ENCODE measurements at regions not wholly inside any gene's neighbourhood (a gene's known extent, or its start where the extent isn't known, plus 50 kb on each side); places are given as distances from the start of the nearest gene placed in this dataset.

GRCh38 chr14:36052681-36053080 lies 123.8 kb downstream of the PTCSC3 start:
- H3K79me2 ChIP-seq (ENCODE audit: control insufficient read depth, insufficient read depth, low read length), result no peaks in the 10 kb centered on the region
- no peak overlapping the region for H3K4me2 ChIP-seq (ENCODE audit: insufficient read depth, low read length)
- H3K27ac ChIP-seq (ENCODE audit: insufficient read depth, low read depth, low read length), result no peak overlapping the region
- no peak overlapping the region for H3K9ac ChIP-seq (replicated peaks; ENCODE audit: extremely low read depth, insufficient read depth, low read length)
- no peaks in the 10 kb centered on the region for H4K20me1 ChIP-seq (replicated peaks; ENCODE audit: control insufficient read depth, extremely low read depth, insufficient read depth, low read length)
- no peak overlapping the region for H2AFZ ChIP-seq (ENCODE audit: low read depth, low read length)
- no peak for DNase-seq (ENCODE audit: low read depth, low spot score)
- no peaks in the 10 kb centered on the region for H3K36me3 ChIP-seq (ENCODE audit: control insufficient read depth in 2 of 2, extremely low read depth in 1 of 2, insufficient read depth in 2 of 2, low read length in 2 of 2)
- FAIRE-seq, result no peak
- no peaks in the 10 kb centered on the region for H3K9me3 ChIP-seq (replicated peaks; ENCODE audit: control insufficient read depth, insufficient read depth, low read length)
- no peaks in the 10 kb centered on the region for H3K9me1 ChIP-seq (replicated peaks; ENCODE audit: control insufficient read depth, extremely low read depth, insufficient read depth, low read length)
- peaks cover 0 to 2% of the 10 kb centered on the region in 2 experiments for H3K27me3 ChIP-seq (ENCODE audit: control insufficient read depth in 2 of 2, insufficient read depth in 2 of 2, low read length in 2 of 2)
- H3K4me1 ChIP-seq (ENCODE audit: control insufficient read depth, extremely low read depth, insufficient read depth, low read length), result no peaks in the 10 kb centered on the region
- ChIA-PET POLR2A (interaction anchor here (0.6 kb wide), 1 partner anchor 501 kb away, joined by 5 read pairs; no protein-coding TSS in a partner anchor), CTCF (interaction anchor here (2.5 kb wide), 1 partner anchor 17 kb away, joined by 14 read pairs; no protein-coding TSS in a partner anchor)
- no peak for TF ChIP-seq POLR2A (IDR thresholded peaks at IDR 0.05; ENCODE audit: low read depth, low read length)
- no peak for TF ChIP-seq MYC (IDR thresholded peaks at IDR 0.05; ENCODE audit: low read depth, low read length)
- TF ChIP-seq CTCF (IDR thresholded peaks at IDR 0.05; ENCODE audit: extremely low read depth in 1 of 2, insufficient read depth in 1 of 2, low read depth in 1 of 2, low read length in 2 of 2), result no peak
- intact Hi-C loops (cut with micrococcal nuclease) (no loop called here), dilution Hi-C loops (cut with MboI; ENCODE audit: extremely low pct_ligation_motif_present, low sequenced_read_pairs) (no loop called here)
- BruUV-seq (replicated peaks), result no TSS peak
- no peak overlapping the region for H3K4me3 ChIP-seq (replicated peaks in 1 of 3; ENCODE audit: insufficient read depth in 1 of 3, low read depth in 1 of 3, low read length in 3 of 3)

- Histone ChIP-seq H3K4me2 (ENCODE audit: insufficient read depth, low read length) (no peak overlapping the region), H3K9ac (replicated peaks; ENCODE audit: extremely low read depth, insufficient read depth, low read length) (no peak overlapping the region), H2AFZ (ENCODE audit: low read depth, low read length) (no peak overlapping the region), H3K9me3 (replicated peaks; ENCODE audit: control insufficient read depth, insufficient read depth, low read length) (no peaks in the 10 kb centered on the region), H3K4me1 (ENCODE audit: control insufficient read depth, extremely low read depth, insufficient read depth, low read length) (no peaks in the 10 kb centered on the region), H3K4me3 (replicated peaks in 1 of 3; ENCODE audit: insufficient read depth in 1 of 3, low read depth in 1 of 3, low read length in 3 of 3) (no peak overlapping the region), H4K20me1 (replicated peaks; ENCODE audit: control insufficient read depth, extremely low read depth, insufficient read depth, low read length) (no peaks in the 10 kb centered on the region), H3K79me2 (ENCODE audit: control insufficient read depth, insufficient read depth, low read length) (no peaks in the 10 kb centered on the region), H3K9me1 (replicated peaks; ENCODE audit: control insufficient read depth, extremely low read depth, insufficient read depth, low read length) (no peaks in the 10 kb centered on the region), H3K36me3 (ENCODE audit: control insufficient read depth in 2 of 2, extremely low read depth in 1 of 2, insufficient read depth in 2 of 2, low read length in 2 of 2) (no peaks in the 10 kb centered on the region), H3K27ac (ENCODE audit: insufficient read depth, low read depth, low read length) (no peak overlapping the region), H3K27me3 (ENCODE audit: control insufficient read depth in 2 of 2, insufficient read depth in 2 of 2, low read length in 2 of 2) (peaks cover 0 to 2% of the 10 kb centered on the region in 2 experiments)
- no peak for TF ChIP-seq MAX (IDR thresholded peaks at IDR 0.05; ENCODE audit: insufficient read depth, insufficient read length)
- dilution Hi-C loops (cut with MboI; ENCODE audit: extremely low pct_ligation_motif_present, low sequenced_read_pairs) (no loop called here), intact Hi-C loops (cut with micrococcal nuclease) (no loop called here)
- POLR2A ChIA-PET, result no interaction called here
- no peak for FAIRE-seq
- CTCF ChIA-PET, result interaction anchor here (1.5 kb wide), 1 partner anchor 17 kb away, joined by 7 read pairs; no protein-coding TSS in a partner anchor
- no TSS peak for BruUV-seq (replicated peaks)
- DNase-seq (ENCODE audit: low read depth, low spot score), result no peak
These were observed 124.5 kb downstream of the PTCSC3 start for GRCh38 chr14:36052063-36052462.

All from endothelial cell of umbilical vein (primary cell).